GM12875 (cell line): ENCODE measurements at regions not wholly inside any gene's neighbourhood (a gene's known extent, or its start where the extent isn't known, plus 50 kb on each side); places are given as distances from the start of the nearest gene placed in this dataset.

Experiments
- H3K4me3 ChIP-seq: one replicate; pipeline ENCODE4 v1.5.1; 2011; ENCODE audit warnings: low read depth, low read length, control low read depth
- TF ChIP-seq, protein P1 (sequence below): IDR thresholded peaks from 2 replicates; pipeline ENCODE4 v1.5.1; 2011; ENCODE audit warnings: low read depth, mild to moderate bottlenecking, control low read depth, inconsistent platforms, low read length, moderate library complexity, borderline replicate concordance; ENCODE audit not compliant: insufficient read depth

DNA sequence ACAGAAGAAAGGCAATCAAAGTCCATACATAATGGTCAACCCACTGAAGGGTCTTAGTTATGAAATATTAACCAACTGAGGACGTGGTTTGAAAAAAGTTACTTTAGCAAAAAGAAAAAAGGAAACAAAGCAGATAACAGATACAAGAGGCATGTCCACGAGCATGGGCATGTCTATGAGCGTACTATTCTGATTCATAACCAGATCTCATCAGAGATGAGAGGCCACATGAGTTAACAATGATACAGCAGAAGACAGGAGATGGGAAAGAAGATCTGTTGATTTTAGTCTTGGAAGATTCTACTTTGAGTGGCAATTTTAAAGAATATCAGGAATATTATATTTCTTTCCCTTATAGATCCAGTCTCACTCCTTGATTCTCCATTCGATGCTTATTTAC, 262.9 kb upstream of the SLITRK3 start:
- H3K4me3 ChIP-seq, result no peak overlapping the region
- TF ChIP-seq, protein P1, sequence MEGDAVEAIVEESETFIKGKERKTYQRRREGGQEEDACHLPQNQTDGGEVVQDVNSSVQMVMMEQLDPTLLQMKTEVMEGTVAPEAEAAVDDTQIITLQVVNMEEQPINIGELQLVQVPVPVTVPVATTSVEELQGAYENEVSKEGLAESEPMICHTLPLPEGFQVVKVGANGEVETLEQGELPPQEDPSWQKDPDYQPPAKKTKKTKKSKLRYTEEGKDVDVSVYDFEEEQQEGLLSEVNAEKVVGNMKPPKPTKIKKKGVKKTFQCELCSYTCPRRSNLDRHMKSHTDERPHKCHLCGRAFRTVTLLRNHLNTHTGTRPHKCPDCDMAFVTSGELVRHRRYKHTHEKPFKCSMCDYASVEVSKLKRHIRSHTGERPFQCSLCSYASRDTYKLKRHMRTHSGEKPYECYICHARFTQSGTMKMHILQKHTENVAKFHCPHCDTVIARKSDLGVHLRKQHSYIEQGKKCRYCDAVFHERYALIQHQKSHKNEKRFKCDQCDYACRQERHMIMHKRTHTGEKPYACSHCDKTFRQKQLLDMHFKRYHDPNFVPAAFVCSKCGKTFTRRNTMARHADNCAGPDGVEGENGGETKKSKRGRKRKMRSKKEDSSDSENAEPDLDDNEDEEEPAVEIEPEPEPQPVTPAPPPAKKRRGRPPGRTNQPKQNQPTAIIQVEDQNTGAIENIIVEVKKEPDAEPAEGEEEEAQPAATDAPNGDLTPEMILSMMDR, result no peak

DNA sequence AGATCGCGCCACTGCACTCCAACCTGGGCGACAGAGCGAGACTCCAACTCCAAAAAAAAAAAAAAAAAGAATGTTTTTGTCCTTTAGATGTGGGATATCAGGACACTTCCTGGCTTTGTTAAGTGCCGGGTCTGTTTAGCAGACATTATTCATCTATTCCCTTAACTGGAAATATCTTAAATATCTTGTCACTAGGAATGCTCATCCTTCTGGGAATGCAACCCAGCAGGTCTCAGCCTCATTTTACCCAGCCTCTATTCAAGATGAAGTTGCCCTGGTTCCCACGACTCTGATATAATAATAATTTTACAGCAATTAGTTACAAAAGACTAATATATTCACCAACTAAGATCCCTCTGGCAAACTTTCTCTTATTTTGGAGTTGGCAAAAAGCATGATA, 260.9 kb upstream of the SLITRK3 start:
- TF ChIP-seq, protein P1, result no peak
- H3K4me3 ChIP-seq, result no peak overlapping the region

DNA sequence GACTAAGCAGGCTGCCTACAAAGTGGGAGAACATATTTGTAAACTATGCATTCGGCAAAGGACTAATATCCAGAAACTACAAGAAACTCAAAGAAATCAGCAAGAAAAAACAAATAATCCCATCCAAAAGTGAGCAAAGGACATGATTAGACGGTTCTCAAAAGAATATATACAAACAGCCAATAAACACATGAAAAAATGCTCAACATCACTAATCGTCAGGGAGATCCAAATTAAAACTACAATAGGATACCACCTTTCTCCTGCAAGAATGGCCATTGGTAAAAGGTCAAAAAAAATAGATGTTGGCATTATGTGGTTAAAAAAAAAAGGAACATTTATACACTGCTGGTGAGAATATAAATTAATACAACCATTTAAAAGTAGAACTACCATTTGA, 259.6 kb upstream of the SLITRK3 start:
- TF ChIP-seq, protein P1, result no peak
- no peak overlapping the region for H3K4me3 ChIP-seq

GRCh38 chr3:165455360-165455759, 259.2 kb upstream of the SLITRK3 start:
- TF ChIP-seq, protein P1, result no peak
- H3K4me3 ChIP-seq, result no peak overlapping the region

DNA sequence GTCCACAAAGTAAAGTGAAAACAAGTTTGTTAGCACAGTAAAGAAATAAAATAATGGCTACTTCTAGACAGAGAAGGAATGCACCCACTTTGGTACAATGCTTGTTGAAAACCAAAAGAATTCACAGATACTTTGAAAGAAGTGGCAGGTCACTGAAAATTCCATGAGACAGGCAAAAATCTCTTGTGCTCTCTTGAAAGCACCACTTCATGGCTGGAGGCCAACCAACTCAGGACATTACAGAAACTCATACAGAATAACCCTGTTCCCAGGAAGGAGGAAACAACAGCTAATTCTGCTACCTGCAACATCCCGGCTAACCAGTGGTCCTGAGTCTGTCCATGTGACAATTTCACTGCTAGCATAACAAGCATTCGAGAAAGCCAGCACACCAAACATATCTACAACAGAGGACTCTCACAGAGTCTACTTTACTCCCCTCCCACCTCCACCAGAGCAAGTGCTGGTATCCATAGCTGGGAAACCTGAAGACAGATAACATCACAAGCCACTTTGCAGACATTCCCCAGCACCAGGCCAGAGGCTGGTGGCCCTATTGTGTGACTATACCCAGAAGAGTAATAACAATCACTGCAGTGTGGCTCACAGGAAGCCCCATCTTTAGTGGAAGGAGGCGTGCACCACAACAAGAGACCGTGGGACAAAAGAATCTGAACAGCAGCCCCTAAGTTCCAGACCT, 255.3 kb upstream of the SLITRK3 start:
- no peak overlapping the region for H3K4me3 ChIP-seq
- TF ChIP-seq, protein P1, result no peak

GRCh38 chr3:165446555-165446954, 250.4 kb upstream of the SLITRK3 start:
- TF ChIP-seq, protein P1, result no peak
- H3K4me3 ChIP-seq, result no peak overlapping the region

- no peak overlapping the region for H3K4me3 ChIP-seq
- TF ChIP-seq, protein P1, result no peak
These were observed 248.6 kb upstream of the SLITRK3 start for GRCh38 chr3:165444745-165445144.
